HS-27A (cell line): ENCODE measurements at regions not wholly inside any gene's neighbourhood (a gene's known extent, or its start where the extent isn't known, plus 50 kb on each side); places are given as distances from the start of the nearest gene placed in this dataset.
A peak's percentile ranks its signal among the peaks of the same experiment; 100 is the strongest.

Source experiments
- DNase-seq: peaks from one replicate; pipeline ENCODE4 v3.0.0-alpha.2; 2012; ENCODE audit warnings: low read depth, missing footprints

DNA sequence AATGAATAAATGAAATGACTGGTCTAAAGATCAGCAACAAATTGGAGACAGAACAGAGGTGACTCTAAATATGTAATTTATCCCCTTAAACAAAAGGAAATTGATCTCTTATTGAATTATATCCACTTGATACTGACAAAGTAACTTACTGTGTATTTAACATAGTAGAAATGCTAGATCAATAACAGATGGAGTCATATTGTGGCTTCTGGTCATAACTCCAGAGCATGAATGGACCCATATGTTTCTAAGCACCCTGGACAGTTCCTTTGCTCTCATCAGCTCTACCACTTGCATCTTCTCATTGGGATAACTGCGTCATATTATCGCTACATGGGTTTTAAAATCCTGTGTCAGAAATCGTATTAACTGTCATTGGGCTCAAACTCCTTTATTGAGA lies 222.3 kb downstream of the ETS1 start:
- no peak for DNase-seq

DNA sequence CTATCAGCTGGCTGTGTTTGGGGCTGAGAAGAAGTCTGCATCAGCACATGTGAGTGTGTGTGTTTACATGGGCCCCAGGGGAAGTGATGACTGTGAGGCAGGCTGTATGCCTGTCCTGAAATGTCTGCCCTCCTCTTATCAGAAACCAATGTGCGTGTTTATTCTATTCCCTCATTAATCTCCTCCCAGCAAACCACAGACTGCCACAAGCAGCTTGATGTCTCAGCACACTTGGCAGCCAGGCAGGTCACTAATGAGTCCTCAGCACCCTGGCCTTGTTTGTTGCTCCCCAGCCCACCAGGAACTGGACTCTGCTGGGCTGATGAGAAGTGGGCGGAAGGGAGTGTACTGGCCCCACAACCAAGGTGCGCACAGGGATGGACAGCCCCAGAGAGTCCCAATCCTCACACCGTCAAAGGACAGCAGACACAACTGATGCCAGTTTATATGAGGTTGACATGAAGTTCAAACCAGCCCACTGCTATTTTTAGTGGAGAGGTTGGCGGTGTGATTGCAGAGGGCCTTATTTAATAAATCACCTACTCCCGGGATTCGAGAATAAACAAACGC lies 225.8 kb downstream of the ETS1 start:
- DNase-seq = no peak

DNA sequence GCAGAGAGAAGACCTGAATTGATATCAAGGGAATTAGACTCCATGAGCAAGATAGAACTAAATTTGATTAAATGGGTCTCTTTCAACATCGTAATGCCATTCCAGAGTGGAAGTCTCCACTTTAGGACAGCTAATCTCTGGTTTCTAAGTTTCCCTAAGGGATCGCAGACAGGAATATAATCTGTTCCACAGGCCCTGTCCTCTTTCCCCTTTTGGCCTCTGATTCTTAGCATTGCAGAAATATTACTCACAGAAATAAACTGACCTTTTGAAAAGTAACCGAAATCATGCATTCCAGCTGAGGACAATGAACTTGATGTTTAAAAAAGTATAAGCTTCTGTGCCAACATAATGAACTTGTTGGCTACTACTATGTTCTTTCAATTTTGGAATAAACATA lies 227.8 kb downstream of the ETS1 start:
- no peak for DNase-seq

DNA sequence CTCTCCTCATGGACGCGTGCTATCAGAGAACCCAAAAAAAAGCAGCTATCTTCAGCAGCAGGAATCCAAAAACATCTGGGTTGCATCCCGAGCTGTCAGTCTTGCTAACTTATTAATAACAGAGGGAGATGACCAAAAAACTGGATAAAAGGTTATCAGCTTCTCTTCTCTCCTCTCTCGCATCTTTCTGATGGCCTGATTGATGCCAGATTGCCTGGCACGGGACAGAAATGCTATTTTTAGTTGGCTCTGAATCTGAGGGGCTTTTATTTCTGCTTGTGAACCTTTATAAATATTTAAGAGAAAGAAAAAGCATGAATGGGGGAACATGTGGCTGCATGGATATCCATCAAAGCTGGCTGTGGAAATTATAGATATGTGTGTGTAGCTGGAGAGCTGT lies 230.3 kb downstream of the ETS1 start:
- no peak for DNase-seq

DNA sequence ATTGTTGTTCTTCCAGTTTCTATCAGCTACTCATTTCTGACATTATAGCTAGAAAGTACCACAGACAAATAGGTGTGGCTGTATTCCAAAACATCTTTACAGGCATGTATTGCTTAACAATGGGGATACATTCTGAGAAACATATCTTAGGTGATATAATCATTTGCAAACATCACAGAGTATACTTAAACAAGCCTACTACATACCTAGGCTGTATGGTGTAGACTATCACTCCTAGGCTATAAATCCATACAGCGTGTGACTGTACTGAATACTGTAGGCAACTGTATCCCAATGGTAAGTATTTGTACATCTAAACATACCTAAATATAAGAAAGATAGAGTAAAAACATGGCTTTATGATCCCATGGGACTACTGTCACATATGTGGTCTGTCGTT lies 231.8 kb downstream of the ETS1 start:
- no peak for DNase-seq

DNA sequence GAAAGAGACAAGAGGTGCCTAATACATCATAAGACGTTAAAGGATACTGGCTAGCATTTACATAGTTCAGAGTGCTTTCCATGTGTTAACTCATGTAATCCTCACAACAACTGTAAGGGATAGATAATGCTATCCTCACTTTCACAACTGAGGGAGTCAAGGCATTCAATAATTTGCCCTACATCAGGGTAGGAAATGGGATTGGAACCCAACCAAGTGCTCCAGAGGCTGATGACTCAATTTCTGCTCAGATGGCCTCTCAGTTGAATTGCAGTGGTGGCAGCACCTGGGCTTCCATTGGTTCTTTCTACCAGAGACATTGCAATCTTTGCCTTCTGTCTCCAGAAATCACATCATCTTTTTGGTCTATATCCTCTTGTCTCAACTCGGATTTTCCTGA lies 232.9 kb downstream of the ETS1 start:
- no peak for DNase-seq

DNA sequence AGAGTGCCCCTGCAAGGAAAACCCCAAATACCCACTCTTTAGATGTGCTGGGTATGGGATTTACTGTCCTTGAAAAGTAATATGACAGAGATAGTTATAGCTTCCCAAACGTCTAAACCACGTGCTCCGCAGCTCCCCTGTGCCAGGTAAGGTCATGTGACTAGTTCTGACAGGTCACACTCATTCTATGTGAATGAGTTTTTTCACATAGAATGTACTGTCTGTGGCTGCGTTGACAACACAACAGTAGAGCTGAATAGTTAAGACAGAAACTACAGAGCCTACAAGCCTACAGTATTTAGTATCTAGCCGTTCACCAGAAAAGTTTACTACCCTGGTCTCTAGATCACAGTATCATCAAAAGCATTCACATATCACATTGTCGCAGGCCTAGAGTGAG lies 236.2 kb downstream of the ETS1 start:
- DNase-seq = no peak

DNA sequence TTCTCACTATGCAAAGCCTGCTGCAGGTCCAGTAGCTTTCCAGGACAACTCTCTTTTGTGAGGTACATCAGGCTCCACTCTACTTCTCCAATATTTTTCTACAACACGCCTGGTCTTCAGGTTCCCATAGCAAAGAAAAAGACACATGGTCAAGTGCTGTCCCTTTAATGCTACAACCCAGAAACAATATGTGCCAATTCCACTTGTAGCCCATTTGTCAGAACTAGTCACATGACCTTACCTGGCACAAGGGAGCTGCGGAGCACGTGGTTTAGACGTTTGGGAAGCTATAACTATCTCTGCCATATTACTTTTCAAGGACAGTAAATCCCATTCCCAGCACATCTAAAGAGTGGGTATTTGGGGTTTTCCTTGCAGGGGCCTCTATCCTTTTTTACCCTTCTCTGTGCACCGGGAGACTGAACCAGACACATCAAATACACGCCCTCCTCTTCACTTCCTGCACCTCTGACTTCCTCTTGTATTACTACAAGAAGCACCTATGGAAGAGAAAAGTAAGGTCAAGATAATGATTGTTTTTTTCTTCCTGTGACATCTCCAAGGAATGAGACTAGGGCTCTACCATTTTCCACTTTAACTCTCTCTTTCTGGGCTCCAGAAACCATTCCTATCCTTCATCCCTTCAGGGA lies 237.6 kb downstream of the ETS1 start:
- no peak for DNase-seq

DNA sequence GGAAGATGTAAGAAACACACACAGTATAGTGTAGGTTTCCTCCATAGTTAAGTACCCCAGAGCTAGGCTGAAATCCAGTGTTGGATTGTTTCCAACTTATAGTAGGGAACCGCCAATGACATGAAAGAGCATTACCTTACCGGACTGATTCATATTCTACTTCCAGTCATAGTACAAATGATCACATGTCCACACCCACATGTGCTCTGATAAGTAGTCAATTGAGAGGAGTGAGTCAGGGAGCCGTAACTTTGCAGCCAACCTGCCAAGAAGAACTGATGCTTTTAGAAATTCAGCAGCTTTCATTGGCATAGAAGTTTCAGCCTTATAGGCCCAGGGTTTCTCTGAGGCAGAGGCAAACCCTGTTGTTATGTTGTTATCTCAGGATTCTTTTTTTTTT lies 240.6 kb downstream of the ETS1 start:
- DNase-seq = no peak

DNA sequence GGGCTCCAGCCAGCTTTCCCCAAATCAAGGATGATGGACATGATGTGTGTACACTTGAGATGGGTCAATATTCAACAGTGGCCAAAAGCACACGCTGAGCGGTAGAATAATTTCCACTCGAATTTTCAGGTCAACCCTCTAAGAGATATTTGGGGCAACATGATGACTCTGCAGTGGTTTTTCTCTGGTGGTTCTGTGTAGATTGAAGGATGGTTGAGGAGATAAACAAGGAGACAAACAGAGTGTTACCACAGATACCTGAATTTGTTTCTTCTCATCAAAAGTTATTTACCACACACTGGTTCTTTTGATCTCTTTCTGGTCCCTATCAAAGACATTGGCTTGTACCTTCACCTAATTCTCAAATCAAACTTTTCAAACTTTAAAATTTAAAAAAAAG lies 242.0 kb downstream of the ETS1 start:
- no peak for DNase-seq

DNA sequence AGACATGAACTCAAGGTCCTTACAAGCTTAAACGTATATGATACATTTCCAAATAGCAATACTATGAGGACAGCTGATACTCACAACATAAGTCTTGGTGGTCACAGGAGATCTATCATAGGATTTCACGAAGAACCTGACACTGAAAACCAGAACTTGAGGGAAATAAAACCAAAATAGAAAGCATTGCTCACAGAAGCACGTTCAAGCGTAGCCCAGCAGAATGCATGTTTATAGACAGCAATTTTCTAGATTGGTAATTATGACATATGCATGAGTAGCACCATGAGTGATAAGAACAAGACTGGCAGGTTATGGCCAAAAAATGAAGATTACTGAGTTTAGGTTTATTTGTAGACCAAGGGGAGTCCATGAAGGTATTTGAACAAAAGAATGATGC lies 243.5 kb downstream of the ETS1 start:
- no peak for DNase-seq

DNA sequence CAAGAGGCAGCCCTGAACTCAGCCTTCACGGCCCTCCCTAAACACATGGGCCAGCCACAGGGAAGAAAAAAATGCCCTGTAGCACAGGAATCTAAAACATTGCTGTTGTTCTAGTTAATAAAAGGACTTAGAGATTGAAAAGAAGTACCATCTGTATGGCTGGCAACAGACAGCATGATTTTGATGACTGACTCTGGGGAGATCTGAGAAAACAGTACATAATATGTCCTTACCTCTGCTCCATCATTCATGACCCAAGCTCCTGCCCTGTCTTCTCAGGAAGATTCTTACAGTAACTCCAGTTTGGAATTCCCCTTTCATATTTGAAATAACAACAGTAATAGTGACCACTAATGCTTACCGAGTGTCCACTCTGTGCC lies 244.2 kb downstream of the ETS1 start:
- no peak for DNase-seq

DNA sequence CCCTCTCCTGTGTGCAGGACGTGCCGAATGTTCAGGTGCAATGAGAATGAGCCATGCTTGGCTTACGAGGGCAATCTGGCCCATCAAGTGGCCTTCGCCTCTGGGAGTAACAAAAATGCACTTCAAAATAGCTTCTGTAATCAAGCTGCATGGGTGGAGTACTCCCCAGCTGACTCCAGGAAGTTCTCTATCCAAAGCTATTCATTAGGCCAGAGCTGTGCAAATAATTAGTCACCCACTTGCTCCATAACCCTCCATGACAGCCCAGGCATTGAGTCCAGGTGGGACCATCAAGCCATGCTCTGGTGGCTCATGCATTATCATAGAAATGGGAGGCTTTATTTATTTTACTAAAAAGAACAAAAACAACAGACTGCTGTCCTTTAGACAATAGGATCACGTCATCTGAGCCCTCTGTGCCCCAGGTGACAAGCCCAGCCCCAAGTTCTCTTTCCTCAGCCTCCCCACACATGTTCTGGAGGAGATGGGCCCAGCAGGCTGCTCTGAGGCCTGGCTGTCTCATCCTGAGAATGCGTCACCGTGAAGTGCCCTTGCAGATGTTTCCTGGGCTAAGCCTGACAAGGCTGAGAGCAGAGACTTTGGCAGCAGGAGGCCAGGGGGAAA lies 244.7 kb downstream of the ETS1 start:
- no peak for DNase-seq

DNA sequence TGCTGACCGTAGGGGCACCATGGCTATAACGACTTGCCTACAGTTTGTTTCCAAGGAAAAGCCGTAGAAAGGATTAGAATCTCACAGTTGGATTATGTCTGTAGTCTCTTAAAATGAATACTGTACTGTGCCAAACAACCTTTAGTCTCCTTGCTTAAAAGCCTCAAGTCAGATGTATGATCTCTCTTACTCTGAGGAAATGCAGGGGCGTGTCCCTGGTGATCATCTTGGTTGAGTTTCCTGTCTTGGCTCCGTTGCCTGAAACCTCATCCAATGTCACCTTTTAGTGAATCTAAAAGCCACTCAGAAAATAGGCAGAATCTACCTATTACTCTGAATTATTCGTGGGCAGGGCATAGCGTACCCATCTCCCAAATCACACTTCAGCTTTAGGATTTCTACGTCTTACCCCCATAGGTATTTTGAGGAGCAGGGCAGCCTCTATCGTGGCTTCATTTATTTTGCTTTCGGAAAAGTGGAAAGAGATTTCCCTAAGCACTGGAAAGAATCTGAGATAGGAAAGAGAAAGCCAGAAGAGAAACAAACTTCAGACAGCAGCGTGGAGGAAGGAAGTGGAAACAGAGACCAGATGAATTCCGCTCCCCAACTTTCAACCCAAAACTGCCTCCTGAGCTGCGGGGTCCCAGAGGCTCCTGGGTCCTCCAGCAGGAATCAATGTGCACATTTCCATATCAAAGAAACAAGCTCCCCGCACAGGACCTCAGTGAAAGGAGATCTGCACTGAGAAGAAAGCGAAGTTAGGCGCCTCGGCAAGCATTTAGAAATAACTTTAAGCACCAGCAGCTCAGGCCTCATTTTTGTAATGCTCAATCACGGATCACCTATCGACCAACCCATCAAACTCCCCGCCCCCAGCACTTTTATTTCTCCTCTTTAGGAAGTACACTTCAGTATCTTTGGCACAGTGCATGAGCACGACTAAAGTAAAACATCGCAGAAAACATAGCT lies 245.8 kb downstream of the ETS1 start:
- no peak for DNase-seq

DNA sequence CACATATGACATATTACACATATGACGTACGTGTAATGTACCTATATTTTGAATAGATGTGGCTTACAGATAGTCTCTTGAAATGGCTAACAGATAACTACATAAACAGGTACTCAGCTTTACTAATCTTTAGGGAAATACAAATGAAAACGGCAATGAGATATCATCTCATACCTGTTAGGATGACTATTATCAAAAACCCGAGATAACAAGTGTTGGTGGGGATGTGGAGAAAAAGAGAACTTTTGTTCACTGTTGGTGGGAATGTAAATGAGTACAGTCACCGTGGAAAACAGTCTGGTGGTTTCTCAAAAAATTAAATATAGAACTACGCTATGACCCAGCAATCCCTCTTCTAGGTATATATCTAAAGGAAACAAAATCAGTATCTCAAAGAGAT lies 247.6 kb downstream of the ETS1 start:
- DNase-seq = no peak

DNA sequence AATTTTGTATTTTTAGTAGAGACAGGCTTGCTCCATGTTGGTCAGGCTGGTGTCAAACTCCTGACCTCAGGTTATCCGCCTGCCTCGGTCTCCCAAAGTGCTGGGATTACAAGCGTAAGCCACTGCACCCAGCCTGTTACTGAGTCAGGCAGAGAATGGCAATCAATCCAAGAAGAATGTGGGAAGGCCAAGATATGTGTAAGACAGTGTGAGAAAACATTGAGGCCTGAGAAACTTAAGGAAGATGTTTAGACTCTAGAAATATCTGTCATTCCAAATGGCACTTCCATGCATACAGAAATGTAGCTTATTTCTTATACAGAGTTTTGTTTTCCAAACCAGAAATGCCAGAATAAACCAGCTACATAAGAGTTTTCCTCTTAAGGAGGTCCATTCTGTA lies 248.5 kb downstream of the ETS1 start:
- DNase-seq = no peak

DNA sequence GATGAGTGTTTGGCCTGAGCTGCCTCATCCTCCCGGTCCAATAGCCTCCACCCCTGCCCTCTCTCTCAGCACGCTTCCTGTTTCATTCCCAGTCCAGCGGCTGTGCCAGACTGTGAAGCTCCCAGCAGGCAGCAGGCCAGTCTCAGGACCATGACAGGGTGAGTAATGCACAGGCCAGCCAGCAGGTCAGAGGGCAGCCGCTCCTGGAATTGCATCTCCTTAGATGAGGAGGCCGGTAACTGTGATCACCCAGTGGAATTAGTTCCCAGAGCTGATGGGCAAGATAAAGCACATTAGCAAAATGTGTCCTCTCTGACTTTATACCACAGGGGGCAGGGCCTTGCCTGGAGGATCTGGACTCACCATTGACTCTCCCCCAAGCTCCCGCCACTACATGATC lies 251.2 kb downstream of the ETS1 start:
- peak; percentile 36 for DNase-seq

DNA sequence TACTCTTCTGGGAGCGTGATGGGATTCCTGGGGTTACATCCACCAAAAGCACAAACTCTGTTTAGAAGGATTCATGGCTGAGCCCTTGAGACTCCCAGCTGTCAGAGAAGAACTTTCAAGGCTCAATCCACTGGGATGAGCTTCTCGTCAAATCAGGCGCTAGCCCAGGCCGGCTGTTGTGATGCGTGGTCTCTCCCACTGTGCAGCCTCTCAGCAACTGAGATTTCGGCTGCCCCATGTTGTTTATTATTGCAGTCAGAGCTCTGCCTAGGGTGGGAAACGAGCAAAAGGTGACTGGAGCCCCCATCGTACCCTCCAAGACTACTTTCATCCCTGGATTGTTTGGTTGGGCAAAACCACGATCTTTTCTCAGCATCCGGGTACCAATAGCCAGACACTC lies 251.6 kb downstream of the ETS1 start:
- no peak for DNase-seq

DNA sequence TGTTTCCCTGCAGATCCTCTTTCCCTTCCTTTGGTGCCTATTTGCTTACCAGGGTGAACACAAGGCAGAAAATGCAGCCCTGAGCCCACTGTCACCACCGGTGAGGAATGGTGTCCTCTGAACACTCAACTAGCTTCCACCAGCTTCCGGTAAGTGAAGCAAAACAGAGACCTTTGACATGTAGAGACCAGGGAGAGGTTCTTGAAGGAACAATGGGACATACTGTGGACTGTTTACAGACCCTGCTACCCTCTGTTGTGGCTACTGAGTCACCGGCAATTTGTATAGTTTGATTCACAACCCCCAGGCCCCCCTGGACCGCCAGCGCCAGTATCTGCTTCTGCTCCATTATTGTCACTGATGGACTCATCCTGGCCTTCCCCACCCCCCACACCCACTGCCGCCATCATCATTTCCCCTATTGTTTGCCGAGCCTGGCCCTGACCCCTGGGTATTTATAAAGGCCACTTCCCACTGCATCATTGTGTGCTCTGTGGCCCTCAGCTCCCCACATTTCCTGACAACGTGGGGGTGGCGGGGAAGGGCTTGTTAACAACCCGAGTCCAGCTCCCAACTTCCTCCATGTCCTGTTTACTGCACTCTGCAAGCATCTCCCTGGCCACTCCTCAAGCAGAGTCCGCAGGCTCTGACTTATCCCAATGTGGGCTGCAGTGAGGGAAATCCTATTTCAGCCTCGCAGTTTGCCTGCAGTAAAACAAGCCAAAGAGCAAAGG lies 252.9 kb downstream of the ETS1 start:
- no peak for DNase-seq

DNA sequence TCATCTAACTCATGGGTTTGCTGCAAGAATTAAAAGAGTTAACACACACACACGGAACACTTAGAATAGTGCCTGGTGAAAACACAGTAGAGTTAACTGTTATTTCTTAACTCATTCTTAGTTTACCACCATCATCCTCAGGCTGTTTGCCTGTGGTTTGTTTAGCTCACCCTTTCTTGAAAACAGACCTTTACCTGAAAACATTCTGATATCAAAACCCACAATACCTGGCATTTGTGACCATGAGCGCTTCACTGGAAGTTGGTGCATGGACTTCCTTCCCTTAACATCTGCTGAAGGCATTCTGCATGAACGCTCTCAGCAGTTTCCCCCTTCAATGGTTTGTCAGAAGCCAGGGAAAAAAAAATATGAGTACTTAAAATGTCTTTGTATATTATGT lies 256.0 kb downstream of the ETS1 start:
- DNase-seq = no peak

DNA sequence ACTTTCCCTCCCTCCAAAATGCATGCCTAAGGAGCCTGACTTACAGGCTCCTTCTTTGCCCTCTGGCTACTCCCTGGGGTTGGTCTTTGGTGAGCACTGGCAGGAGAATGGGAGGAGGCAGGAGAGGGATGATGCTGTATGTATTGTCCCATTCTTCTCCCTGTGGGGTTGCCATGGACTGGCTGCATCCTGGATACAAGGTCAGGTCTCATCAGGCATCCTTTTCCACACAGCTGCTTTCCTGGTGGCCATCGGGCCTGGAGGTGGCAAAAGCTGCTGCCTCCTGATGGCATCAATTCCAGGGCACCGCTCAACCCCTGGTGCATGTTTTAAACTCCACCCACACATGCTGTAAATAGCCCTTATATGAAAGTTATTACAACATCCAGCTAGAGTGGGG lies 257.2 kb downstream of the ETS1 start:
- no peak for DNase-seq

DNA sequence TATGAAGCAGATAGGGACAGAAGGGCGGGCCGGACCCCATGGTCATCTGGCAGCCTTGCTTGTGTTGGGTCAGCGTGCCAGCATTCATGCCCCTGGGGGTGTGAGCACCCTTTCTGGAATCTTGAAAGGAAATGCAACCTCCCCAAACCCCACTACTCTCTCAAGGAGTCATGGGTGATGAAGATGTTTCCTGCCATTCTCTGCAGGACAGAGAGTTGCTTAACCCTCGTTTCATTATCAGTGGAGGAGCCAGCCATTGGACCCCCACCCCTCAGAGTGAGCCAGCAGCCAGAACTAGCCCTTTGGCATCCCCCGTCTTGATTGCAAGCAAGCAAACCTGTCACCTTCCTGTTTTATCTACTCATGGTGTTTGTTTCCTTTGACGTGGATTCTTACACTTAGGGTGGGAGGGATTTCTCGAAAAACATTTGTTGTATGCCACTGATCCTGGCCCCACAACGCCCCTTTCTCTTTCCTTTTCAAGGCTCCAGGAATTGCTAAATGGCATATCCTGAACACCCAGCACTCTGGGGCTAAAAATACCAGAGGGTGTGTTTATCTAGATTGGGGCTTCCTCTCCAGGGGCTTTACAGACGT lies 258.3 kb downstream of the ETS1 start:
- DNase-seq = no peak
